ENCODE measurements at regions not wholly inside any gene's neighbourhood (a gene's known extent, or its start where the extent isn't known, plus 50 kb on each side); places are given as distances from the start of the nearest gene placed in this dataset.

DNA sequence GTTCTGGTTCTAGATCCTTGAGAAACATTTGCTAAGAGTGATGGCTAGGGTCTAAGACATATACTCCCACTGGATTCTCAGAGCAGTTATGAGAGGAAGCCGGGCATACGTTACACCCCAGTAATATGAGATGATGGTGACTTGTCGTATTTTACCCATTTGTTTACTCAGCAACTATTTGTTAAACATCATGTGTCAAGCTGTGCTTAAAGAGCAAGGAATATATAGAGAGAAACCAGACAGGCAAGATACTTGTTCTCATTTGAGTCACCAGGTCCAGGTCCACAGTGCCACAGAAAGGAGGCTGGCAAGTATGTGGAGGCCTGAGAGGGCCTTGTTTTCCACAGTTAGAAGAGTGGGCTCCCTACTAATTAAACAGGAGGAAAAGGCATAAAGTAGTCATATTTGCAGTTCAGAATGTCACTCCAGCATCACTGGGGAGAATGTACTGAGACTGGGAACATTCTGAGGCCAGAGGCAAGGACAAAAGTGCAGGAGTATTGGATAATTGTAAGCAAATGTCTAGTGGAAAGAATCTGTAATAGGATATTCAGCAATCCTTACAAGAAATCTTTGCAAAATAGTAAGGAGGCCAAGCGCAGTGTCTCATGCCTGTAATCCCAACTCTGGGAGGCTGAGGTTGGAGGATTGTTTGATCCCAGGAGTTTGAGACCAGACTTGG, 142.2 kb downstream of the IRS2 start:
- DNase-seq: no peak

DNA sequence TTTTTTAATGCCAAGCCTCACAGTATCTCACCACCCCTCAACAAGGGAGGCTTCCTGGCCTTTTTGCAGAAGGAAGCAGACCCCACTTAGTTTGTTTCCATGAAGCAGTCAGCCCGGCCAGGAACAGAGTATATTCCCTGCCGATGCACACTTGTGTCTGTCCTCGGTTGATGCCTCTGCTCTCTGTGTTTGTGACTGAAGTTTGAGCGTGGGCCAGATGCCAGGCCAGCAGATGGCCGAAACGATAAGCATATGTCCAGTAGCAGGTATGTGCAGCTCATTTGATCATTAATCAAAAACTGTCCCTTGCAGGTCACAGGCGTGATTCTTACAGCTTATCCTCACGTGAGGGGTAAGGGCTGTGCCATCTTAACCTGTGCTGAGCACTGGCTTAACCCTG, 144.0 kb downstream of the IRS2 start:
- no peak for DNase-seq

DNA sequence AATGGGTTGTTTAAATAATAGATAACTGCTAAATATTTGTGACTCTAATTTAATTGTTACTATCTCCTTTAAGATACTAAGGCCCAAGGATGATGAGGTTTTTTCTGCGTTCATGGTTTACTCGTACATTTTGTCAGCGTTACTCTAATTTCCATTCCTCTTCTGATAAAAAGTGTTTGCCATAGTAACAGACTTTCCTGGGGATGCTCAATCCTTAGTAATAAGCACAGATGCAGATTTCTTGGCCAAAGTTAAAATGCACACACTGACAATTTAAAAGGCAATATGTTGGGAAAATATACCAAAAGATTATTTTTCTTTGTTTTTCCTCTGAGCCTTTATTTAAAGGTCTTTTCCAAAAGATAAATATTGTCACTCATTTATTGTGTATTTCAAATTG, 149.6 kb downstream of the IRS2 start:
- DNase-seq: no peak

DNA sequence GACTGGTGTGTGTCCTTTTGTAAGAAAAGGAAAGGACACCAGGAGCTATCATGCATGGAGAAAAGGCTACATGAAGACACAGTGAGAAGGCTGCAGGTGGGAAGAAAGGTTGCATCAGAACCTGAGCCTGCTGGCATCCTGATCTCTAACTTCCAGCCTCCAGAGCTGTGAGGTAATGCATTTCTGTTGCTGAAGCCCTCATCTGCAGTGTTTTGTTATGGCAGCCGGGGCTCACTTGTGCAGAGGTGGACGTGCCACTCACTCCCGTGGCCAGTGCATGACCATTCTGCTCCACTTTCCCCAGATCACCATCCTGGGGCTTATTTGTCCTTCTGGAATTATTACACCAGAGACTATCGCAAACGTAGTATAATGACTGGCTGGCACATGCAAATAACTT, 155.3 kb downstream of the IRS2 start:
- DNase-seq: no peak

DNA sequence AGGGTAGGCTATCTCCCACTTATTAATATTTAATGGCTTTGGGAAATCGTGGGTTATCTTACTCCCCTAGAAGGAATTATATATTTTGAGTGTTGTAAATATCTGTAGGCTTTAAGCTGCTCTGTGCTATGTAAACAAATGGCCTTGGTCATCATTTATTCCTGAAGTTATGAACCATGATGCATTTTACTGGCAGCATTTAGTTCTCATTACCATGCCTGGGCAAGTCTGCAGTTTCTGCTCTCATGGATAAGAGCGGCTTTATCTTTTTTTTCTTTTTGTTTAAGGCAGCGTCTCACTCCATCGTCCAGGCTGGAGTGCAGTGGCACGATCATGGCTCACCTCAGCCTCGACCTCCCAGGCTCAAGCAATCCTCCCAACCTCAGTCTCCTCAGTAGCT, 156.1 kb downstream of the IRS2 start:
- DNase-seq: no peak

DNA sequence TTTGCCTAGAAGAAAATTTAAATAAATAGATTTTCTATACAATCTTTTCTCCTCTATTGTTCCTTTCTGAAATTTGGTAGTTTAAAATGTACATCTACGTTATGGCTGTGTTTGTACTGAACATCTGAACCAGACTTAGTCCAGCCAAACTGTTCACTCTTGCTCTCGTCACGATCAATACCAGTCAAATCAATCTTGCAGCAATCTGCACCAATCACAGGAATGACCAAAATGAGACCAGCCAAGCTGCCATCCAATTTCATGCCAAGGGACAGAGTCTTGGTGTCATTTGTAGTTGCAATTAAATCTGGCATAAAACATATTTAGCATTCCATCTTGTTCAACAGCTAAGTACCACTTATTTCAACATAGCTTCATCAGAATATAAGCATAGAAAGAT, 156.6 kb downstream of the IRS2 start:
- DNase-seq: no peak

DNA sequence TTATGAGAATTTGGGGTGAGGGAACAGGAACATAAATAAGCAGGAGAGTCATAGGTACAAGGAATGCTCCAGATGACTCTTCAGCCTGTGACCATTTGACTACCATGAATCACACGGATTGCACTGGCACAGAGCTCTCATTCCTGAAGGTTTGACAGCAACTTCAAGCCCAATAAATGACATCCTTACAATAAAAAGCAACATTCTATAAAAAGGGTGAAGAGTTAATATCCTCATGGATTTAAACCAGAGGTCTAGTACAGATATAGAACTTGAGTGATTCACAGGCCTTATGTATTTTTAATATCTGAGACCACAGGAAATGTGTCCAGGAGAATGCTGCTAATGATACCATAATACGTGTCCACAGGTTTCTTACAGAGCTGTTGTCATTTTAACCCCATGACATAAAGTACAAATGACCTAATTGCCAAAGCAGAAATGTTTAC, 158.1 kb downstream of the IRS2 start:
- DNase-seq: no peak

DNA sequence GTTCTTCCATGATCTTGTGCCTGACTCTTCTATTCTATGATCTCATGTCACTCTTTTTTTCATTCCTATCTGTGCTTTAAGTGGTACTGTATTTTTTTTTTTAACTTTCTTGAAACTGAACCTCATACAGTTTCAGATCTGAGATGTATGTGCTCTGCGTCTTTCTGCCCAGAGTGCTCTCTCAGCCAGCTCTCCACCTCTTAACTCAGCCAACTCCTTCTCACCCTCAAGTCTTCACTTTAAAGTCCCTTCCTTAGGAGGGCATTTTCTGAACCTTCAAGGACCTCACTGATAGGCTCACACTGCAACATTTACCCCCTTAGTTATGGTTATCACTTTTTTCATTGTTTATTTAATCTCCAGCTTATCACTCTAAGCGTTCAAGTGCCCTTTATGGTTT, 158.7 kb downstream of the IRS2 start:
- DNase-seq: no peak

DNA sequence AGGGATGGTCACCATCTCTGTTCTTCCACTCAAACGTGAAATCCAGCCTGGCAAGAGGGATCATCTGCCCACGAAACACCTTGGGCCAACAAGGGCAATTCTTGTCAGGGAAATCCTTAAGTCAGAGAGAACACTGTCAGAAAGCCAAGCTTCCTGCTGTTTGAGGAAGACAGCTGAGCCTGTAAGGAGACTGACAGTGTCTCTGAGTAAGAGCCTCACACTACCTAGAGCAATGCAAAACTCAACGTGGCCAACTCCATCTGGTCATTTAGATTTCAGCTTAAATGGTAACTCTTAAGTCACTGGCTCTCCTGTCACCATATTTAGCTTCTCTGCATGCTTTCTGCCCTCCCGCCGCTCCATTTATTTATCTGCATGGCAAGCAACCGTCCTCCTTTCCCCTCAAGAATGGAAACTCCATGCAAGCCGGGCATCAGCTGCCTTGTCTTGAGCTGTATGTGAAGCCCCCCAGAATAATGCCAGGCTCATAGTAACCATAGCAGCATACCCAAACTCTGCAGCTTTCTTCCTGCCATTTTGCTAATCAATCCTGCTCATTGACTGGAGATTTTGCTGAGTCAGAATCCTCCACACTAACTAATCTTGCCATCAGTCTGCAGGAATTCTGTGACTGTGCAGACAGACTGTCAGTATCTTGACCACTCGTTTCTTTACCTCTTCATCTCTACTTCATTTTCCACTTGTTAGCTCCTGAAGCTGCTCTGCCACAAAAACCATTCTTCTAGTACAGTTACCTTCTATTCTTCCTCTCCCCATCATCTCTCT, 159.8 kb downstream of the IRS2 start:
- no peak for DNase-seq

DNA sequence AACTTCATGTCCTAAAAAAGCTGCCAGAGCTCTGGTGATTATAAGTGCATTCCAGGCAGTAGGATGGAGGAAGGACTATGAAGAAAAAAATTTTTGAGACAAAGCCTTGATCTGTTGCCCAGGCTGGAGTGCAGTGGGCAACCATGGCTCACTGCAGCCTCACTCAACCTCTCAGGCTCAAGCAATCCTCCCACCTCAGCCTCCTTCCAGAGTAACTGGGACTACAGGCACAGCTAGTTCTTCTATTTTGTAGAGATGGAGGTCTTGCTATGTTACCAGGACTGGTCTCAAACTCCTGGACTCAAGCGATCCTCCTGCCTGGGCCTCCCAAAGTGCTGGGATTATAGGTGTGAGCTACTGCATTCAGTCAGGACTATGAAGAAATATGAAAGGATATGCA, 161.2 kb downstream of the IRS2 start:
- no peak for DNase-seq

DNA sequence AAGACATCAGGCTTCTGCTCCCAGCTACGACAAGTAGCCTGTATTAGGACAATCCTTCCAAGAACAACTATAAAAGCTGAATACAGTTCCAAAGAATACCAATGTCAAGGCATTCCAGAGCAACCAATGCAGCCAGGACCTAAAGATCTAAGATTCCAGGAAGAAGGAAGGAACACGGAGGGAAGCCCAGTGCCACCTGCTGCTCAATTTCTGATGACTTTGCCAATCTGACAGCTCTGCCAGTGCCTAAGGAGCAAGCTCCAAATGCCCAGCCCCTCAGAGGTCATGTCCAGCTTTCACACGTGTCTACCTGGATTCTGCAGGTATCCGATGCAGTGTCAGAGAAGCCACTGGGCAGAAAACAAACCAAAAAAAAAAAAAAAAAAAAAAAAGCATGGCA, 164.4 kb downstream of the IRS2 start:
- no peak for DNase-seq

DNA sequence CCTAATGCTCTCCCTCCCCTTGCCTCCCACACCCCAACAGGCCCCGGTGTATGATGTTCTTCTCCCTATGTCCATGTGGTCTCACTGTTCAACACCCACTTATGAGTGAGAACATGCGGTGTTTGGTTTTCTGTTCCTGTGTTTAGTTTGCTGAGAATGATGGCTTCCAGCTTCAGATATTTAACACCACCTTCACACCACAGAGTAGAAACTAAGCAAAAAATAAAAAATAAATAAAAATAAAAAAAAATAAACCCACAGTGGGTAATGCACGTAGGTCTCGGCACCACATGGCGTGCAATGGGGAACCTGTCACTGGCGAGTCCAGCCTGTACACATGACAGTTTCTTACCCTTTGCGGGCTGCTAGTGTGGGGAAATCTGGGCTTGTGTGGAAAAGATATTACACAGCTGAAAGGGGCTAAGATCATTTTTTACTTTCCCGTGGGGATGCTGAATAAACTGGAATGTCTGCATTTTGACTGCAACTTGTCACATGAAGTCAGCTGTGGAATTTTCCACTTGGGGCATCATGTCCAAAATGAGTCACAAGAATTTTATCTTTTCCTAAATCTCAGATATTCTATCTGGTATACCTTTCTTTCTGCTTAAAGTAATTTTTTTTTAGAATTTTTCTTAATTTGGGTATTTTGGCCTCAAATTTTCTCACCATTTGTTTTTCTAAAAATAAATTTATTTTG, 170.5 kb downstream of the IRS2 start:
- DNase-seq: no peak

DNA sequence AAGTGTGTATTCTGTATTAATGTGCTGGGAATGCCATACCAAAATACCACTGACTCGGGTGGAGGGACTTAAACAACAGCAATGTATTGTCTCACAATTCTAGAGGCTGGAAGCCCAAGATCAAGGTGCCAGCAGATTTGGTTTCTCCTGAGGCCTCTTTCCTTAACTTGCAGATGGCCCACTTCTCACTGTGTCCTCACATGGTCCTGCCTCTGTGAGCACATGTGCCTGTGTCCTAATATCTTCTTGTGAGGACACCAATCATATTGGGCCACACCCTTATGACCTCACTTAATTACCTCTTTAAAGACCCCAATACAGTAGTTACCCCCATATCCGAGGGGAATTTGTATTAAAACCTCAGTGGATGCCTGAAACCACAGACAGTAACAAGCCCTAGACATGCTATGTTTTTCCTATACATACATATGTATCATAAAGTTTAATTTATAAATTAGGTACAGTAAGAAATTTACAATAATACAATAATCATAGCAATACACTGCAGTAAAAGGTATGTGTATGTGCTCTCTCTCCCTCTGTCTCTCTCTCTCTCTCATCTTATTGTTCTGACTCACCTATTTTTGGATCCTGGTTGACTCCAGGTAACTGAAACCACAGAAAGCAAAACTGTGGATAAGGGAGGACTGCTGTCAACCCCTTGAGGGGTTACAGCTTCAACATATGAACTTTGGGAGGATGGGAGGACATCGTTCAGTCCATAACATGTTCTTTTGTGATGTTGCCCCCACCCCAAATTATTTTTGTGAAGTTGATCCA, 174.3 kb downstream of the IRS2 start:
- DNase-seq: no peak

DNA sequence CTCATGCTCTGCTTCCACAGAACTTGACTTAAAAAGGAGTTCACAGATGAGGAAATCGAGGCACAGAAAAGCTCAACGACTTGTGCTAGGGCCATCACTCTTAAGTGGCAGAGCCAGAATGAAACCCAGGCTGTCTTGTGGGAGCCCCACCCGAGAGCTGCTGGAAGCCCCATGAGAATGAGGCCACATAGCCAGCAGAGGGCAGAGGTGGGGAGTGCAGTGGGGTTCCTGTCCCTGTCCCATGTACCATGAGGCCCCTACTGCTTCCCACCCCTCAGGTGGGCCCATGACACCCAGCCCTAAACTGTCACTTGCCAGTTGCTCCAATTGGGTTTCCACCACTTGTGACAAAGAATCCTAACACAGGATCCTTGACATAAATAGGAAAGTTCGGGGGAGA, 175.9 kb downstream of the IRS2 start:
- no peak for DNase-seq

DNA sequence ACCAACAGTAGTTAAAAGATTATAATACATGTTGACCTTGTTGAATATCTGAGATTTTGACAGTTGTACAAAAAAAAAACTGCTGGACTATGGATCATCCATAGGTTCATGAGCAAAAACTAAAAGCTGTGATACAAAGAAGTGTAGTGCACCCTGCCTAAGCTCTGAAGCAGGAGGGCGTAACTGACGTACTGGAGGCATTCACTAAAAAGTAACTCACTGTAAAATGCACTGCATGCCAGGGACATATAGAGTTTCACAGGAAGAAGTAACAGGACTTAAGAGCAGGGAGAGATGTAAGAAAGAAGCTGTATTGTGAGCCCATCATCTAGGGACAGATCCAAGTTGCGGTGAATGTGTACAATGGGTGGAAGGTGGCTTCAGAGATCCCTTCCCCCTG, 177.9 kb downstream of the IRS2 start:
- DNase-seq: no peak

DNA sequence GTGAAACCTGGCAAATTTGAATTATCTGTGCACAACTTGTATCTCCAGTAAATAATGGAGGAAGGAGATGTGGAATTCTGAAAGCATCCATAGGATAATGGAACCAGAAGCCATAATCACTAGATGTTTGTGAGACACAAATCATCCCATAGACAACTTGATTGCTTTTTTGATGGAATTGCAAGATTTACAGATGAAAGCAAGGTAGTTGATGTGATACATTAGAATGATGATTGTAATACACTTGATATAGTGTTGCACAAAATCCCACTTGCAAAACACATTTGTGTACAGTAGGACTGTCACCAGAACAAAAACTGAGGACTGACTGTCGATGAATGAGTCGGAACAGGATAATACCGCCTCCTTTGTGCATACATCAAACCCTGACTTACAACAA, 178.3 kb downstream of the IRS2 start:
- DNase-seq: no peak

DNA sequence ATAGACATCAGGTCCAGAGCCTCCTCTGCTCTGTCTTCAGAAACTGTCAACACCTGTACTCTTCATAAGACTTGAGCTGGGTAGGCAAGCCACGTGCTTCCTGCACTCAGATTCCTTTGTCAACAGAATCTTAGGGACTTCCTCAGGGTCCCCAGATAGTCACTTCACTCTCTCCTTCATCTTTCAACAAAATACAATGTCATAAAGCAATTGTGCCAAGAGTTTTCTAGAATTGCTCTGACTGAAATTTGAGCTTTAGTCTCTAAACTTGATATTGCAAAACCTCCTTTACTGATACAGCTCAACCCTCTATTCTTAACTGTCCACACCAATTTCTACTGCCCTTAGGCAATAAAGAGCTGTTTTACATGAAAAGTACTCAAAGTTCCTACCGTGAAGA, 179.9 kb downstream of the IRS2 start:
- no peak for DNase-seq

DNA sequence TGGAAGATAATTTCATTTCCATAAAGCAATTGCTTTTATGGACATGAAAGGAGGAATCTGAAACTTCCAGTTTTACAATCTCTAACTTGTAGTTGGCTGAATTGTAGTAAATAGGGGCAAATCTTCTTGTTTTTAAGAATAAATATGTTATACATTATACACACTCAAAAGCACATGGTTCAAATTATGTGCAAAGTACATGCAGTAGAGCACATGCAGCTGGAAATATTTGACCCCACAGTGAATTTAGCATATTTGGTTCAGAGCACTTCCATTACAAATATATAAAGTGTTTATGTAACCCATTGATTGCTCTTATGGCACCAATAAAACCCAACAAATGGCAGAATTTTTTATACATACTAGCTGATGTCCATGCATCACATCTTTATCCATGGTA, 180.5 kb downstream of the IRS2 start:
- DNase-seq: no peak

DNA sequence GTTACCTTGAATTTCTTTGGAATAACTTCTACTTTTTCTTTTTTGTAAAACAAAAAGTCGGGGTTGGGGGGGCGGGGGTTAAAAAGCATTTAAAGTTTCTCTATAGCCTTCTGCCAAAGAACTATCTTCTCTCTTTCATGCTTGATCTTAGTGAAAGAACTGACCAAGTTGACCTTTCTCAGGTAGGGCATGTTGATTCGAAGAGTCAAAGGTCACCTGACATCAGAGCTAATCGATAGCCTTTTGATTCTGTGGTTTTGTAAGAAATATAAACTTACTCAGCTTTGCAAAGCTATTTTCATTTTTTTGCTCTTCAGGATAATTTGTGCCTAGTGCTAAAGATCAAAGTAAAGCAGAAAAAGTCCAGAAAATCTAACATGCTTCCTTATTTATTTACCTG, 181.5 kb downstream of the IRS2 start:
- DNase-seq: no peak

DNA sequence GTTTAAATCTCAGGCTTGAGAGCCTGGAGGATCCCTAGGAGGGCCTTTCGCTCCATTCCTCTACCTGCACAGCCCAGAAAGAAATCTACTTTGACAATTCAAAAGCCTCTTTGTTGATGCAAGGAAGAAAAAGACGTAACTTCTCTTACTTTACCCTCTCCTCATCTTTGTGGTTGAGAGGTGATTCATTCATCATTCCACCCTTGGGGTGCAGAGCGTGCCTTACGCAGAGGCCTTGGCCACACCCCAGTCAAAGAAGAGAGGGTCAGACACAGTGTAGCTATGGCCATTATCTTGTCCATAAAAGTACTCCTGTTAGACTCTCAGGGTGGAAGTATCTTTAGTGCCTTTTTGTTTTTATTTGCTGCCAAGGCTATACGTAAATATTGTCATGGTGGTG, 184.0 kb downstream of the IRS2 start:
- no peak for DNase-seq

DNA sequence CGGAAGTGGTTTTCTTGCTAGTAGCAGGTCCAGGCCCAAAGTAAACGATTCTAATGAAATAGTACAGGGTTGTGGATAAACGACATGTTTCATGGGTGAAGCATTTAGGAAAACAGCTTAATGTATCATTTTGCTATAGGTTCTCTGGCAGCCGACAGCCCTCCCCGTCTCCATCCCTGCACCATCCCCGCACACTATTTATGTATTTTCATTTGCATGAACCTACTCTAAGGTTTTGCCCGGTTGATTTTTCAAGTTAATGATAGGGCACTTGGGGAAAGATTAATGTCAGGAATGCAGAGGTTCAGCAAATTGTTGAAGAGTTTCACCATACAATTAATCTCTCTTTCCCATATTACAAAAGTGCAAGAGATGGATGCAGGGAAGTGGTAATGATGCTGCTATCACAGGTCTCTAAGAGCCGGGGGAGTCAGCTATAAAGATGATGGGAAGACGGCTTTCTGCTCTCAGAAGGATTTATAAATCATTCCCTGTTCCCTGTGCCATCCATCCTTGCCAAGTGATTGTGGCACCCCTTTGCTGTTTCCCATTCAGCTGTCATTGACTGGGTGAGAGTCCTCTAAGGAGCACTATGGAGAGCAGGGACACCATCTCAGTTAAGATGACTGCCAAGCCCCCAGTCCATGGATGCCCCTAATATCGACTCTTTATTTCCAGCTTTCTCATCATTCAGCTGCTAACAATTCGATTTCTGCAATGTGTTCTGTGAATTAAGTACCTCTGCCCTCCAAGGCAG, 186.3 kb downstream of the IRS2 start:
- DNase-seq: no peak

DNA sequence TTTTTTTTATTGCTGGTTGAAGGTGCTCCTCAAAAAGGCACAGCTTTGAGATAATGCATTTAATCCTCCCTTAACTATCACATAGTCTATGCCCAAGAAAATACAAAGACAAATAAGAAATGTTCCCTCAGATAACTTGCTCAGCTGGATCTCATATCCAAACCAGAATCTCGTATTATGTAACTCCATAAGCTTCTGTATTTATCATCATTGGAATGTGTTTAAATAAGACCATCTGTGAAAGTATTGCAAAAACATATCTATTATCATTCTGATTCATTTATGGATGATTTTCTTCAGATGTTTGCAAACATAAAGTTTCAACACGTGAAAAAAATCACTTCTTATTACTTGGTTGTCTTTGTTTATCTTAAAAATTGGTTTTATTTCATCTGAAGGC, 190.9 kb downstream of the IRS2 start:
- no peak for DNase-seq

DNA sequence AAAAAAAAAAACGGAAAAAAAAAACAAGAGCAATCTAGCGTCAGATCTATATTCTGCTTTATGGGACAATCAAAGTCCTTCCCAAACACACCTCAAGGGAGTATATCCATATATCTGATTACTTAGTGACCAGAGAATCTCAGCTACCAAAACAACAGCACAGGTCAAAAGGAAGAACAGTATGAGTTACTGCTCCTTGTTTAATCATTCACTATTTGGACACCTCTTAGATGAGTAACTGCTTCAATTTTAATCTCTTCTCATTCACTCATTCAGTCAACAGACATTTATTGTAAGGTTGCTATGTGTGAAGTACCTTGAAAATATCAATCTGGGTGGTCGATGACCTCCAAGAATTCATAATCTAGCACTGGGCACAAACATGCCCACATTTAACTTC, 193.2 kb downstream of the IRS2 start:
- no peak for DNase-seq

Data from SW 1271 (cell line).